ENCODE measurements at regions not wholly inside any gene's neighbourhood (a gene's known extent, or its start where the extent isn't known, plus 50 kb on each side); places are given as distances from the start of the nearest gene placed in this dataset.

GRCh38 chr11:23123753-23124152 is 263.5 kb upstream of the CCDC179 start:
- no peak for DNase-seq
- TF ChIP-seq CTCF (IDR thresholded peaks at IDR 0.05), result no peak

GRCh38 chr11:23124249-23124648 is 264.0 kb upstream of the CCDC179 start:
- Histone ChIP-seq H3K4me1 (ENCODE audit: low read depth) (no peaks in the 10 kb centered on the region), H3K4me3 (no peak overlapping the region), H3K36me3 (ENCODE audit: low read depth) (no peaks in the 10 kb centered on the region), H3K9me3 (no peaks in the 10 kb centered on the region)
- intact Hi-C loops (cut with DNase I, micrococcal nuclease), result no loop called here
- TF ChIP-seq CTCF (IDR thresholded peaks at IDR 0.05), result no peak
- no peak for DNase-seq
- ATAC-seq, result no peak

More at GRCh38 chr11:23123753-23124152, 263.5 kb upstream of the CCDC179 start:
- peak; percentile 81 for ATAC-seq
- Histone ChIP-seq H3K4me1 (ENCODE audit: low read depth) (no peaks in the 10 kb centered on the region), H3K4me3 (no peak overlapping the region), H3K9me3 (no peaks in the 10 kb centered on the region), H3K36me3 (ENCODE audit: low read depth) (no peaks in the 10 kb centered on the region)
- intact Hi-C loops (cut with DNase I, micrococcal nuclease), result no loop called here

GRCh38 chr11:23124996-23125395 is 264.7 kb upstream of the CCDC179 start:
- no peaks in the 10 kb centered on the region for H3K9me3 ChIP-seq
- ATAC-seq (peak; percentile 77), DNase-seq (no peak)
- H3K36me3 ChIP-seq (ENCODE audit: low read depth), result no peaks in the 10 kb centered on the region
- H3K4me1 ChIP-seq (ENCODE audit: low read depth), result no peaks in the 10 kb centered on the region
- intact Hi-C loops (cut with DNase I, micrococcal nuclease), result no loop called here
- no peak for TF ChIP-seq CTCF (IDR thresholded peaks at IDR 0.05)
- H3K4me3 ChIP-seq, result no peak overlapping the region

GRCh38 chr11:23127706-23128105 is 267.4 kb upstream of the CCDC179 start:
- no peak overlapping the region for H3K4me3 ChIP-seq
- no peaks in the 10 kb centered on the region for H3K9me3 ChIP-seq
- ATAC-seq (no peak), DNase-seq (no peak)
- intact Hi-C loops (cut with DNase I, micrococcal nuclease), result no loop called here
- no peaks in the 10 kb centered on the region for H3K4me1 ChIP-seq (ENCODE audit: low read depth)
- H3K36me3 ChIP-seq (ENCODE audit: low read depth), result no peaks in the 10 kb centered on the region
- no peak for TF ChIP-seq CTCF (IDR thresholded peaks at IDR 0.05)

GRCh38 chr11:23134627-23135026 is 274.4 kb upstream of the CCDC179 start:
- DNase-seq (no peak), ATAC-seq (no peak)
- Histone ChIP-seq H3K4me1 (ENCODE audit: low read depth) (no peaks in the 10 kb centered on the region), H3K9me3 (no peaks in the 10 kb centered on the region), H3K4me3 (no peak overlapping the region), H3K36me3 (ENCODE audit: low read depth) (no peaks in the 10 kb centered on the region)
- TF ChIP-seq CTCF (IDR thresholded peaks at IDR 0.05), result no peak
- intact Hi-C loops (cut with DNase I, micrococcal nuclease), result no loop called here

- no peaks in the 10 kb centered on the region for H3K36me3 ChIP-seq (ENCODE audit: low read depth)
- DNase-seq (no peak), ATAC-seq (no peak)
- intact Hi-C loops (cut with DNase I, micrococcal nuclease), result no loop called here
- H3K4me1 ChIP-seq (ENCODE audit: low read depth), result no peaks in the 10 kb centered on the region
- no peaks in the 10 kb centered on the region for H3K9me3 ChIP-seq
- TF ChIP-seq CTCF (IDR thresholded peaks at IDR 0.05), result no peak
- no peak overlapping the region for H3K4me3 ChIP-seq
Measured at GRCh38 chr11:23138761-23139160, 278.5 kb upstream of the CCDC179 start.
